Esophagus muscularis mucosa (tissue), 2 donors: ENCODE measurements at regions not wholly inside any gene's neighbourhood (a gene's known extent, or its start where the extent isn't known, plus 50 kb on each side); places are given as distances from the start of the nearest gene placed in this dataset.

Source experiments
- POLR2A ChIP-seq: fragments of 450-650 bp; IDR thresholded peaks from one replicate; pipeline ENCODE4 v1.6.1; 2017; ENCODE audit warnings: antibody characterized with exemption, moderate library complexity, mild to moderate bottlenecking, low read depth
- POLR2AphosphoS5 ChIP-seq, 2 donors: sonication (generic); formaldehyde crosslinking; IDR thresholded peaks; one replicate each; pipeline ENCODE4 v1.6.1; 2017; ENCODE audit warnings: antibody characterized with exemption in 2 of 2

DNA sequence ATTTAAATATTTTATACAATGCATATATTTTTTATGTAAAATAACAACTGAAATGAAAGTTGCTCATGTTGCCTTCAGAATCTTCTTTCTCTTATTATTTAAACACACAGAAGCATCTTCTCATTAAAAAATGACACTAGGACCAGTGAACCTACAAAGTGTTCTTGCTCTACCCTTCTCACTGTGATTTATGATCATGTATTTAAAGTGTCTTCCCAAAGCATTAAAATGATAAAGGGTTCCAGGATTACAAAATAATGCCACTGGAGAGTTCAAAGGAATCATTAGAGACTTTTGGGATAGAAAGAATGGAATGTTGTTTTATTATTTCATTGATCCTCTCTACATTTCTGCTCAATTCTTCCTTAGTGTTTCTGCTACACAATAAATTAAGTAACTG is 643.6 kb upstream of the SLITRK1 start:
- TF ChIP-seq POLR2AphosphoS5 (IDR thresholded peaks at IDR 0.05): no peak
- TF ChIP-seq POLR2A: no peak
